Breast epithelium (tissue), 3 donors: ENCODE measurements at regions not wholly inside any gene's neighbourhood (a gene's known extent, or its start where the extent isn't known, plus 50 kb on each side); places are given as distances from the start of the nearest gene placed in this dataset.

Source experiments
- CTCF ChIP-seq, 3 donors: fragments of 450-650 bp; IDR thresholded peaks; one replicate each; pipeline ENCODE4 v1.5.1; 2016 to 2017; ENCODE audit warnings: antibody characterized with exemption in 3 of 3, mild to moderate bottlenecking in 3 of 3, moderate library complexity in 3 of 3
- POLR2A ChIP-seq: fragments of 450-650 bp; IDR thresholded peaks from one replicate; pipeline ENCODE4 v1.6.1; 2016; ENCODE audit warnings: antibody characterized with exemption, mild to moderate bottlenecking, moderate library complexity

DNA sequence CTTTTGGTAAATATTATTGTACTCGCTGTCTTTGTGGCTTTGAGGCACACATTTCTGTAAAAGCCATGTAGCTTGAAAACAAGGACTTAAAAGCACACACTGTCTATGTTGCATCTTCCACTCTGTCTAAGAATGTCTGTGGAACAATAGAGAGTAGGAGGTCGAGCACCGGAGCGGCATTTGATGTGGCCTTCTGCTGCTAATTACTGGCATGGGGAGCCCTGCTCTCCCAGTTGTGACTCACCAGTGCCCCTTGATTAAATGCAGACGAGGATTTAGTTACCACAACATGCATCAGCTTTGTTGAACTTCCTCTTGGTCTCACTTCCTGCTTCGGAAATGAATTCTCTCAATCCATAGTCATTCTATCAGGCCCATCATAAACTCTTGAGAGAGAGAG is 680.7 kb upstream of the SLC35B3 start:
- TF ChIP-seq CTCF (IDR thresholded peaks at IDR 0.05) (no peak), POLR2A (no peak)
